Astrocyte of the cerebellum (primary cell): ENCODE measurements at regions not wholly inside any gene's neighbourhood (a gene's known extent, or its start where the extent isn't known, plus 50 kb on each side); places are given as distances from the start of the nearest gene placed in this dataset.
"Not testable (repeated sequence)": the region's sequence is repeated elsewhere in the genome, so short reads cannot be mapped to it uniquely, and the experiment has no call there.

Experiments
- DNase-seq: peaks from one replicate; pipeline ENCODE4 v3.0.0-alpha.2; 2011; ENCODE audit warnings: low read depth
- H3K4me3 ChIP-seq: 2 replicates; pipeline ENCODE4 v1.5.1; 2011; ENCODE audit warnings: mild to moderate bottlenecking, low read depth, low read length, moderate library complexity
- CTCF ChIP-seq: IDR thresholded peaks from 2 replicates; pipeline ENCODE4 v1.5.1; 2012; ENCODE audit warnings: low read length, low read depth, moderate library complexity, mild to moderate bottlenecking; ENCODE audit errors: missing control alignments
- in situ Hi-C: cut with HindIII; loops from 2 replicates; pipeline ENCODE4 v1.10.0; 2017; ENCODE audit warnings: low sequenced_read_pairs

- TF ChIP-seq CTCF = no peak
- no peak overlapping the region for H3K4me3 ChIP-seq
- in situ Hi-C loops = no loop called here
- DNase-seq = no peak
Observed at GRCh38 chr10:117492504-117492903, 50.0 kb upstream of the EMX2 start.

- in situ Hi-C loops = no loop called here
- TF ChIP-seq CTCF = no peak
Observed at GRCh38 chr10:117488004-117488403, 54.5 kb upstream of the EMX2 start.

GRCh38 chr10:117486606-117487005 lies 55.9 kb upstream of the EMX2 start:
- no peak for DNase-seq
- TF ChIP-seq CTCF = no peak
- in situ Hi-C loops = no loop called here

More at GRCh38 chr10:117488004-117488403, 54.5 kb upstream of the EMX2 start:
- no peak for DNase-seq
- no peak overlapping the region for H3K4me3 ChIP-seq

GRCh38 chr10:117483056-117483590 lies 59.4 kb upstream of the EMX2 start:
- in situ Hi-C loops = no loop called here
- no peak for TF ChIP-seq CTCF
- no peak overlapping the region for H3K4me3 ChIP-seq
- DNase-seq = no peak

More at GRCh38 chr10:117486606-117487005, 55.9 kb upstream of the EMX2 start:
- H3K4me3 ChIP-seq = no peak overlapping the region

GRCh38 chr10:117481011-117481410 lies 61.5 kb upstream of the EMX2 start:
- in situ Hi-C loops, H3K4me3 ChIP-seq, DNase-seq: not testable (repeated sequence)

- TF ChIP-seq CTCF = no peak
- no peak for DNase-seq
- in situ Hi-C loops = no loop called here
Observed at GRCh38 chr10:117480097-117480496, 62.4 kb upstream of the EMX2 start.

GRCh38 chr10:117477961-117478670 lies 64.4 kb upstream of the EMX2 start:
- in situ Hi-C loops = no loop called here
- H3K4me3 ChIP-seq = no peak overlapping the region
- peak; percentile 36 for DNase-seq
- peak; percentile 32 for TF ChIP-seq CTCF

More at GRCh38 chr10:117480097-117480496, 62.4 kb upstream of the EMX2 start:
- H3K4me3 ChIP-seq = no peak overlapping the region
